Thymus (tissue), 11 donors: ENCODE measurements at regions not wholly inside any gene's neighbourhood (a gene's known extent, or its start where the extent isn't known, plus 50 kb on each side); places are given as distances from the start of the nearest gene placed in this dataset.

Experiments used
- DNase-seq, 9 donors: peaks; one replicate each; pipeline ENCODE4 v3.0.0-alpha.2; 2013; ENCODE audit warnings: low spot score in 9 of 9, low read depth in 6 of 9, missing footprints in 1 of 9
- H3K27ac ChIP-seq, 2 donors: one replicate each; pipeline ENCODE4 v1.5.1; 2013; ENCODE audit warnings: control low read depth in 1 of 2, low read depth in 1 of 2, low read length in 1 of 2, mild to moderate bottlenecking in 1 of 2, moderate library complexity in 1 of 2
- H3K27me3 ChIP-seq, 2 donors: one replicate each; pipeline ENCODE4 v1.5.1; 2013; ENCODE audit warnings: low read length in 1 of 2; ENCODE audit not compliant: control insufficient read depth in 2 of 2, insufficient read depth in 1 of 2
- H3K36me3 ChIP-seq, 2 donors: one replicate each; pipeline ENCODE4 v1.5.1; 2013; ENCODE audit warnings: low read length in 1 of 2, mild to moderate bottlenecking in 1 of 2, moderate library complexity in 1 of 2; ENCODE audit not compliant: control insufficient read depth in 2 of 2, insufficient read depth in 2 of 2
- H3K4me1 ChIP-seq, 2 donors: one replicate each; pipeline ENCODE4 v1.5.1; 2013; ENCODE audit warnings: low read length in 2 of 2; ENCODE audit not compliant: control insufficient read depth in 2 of 2, insufficient read depth in 2 of 2
- H3K4me3 ChIP-seq, 2 donors: one replicate each; pipeline ENCODE4 v1.5.1; 2013; ENCODE audit warnings: low read length in 2 of 2, control low read depth in 1 of 2, mild to moderate bottlenecking in 1 of 2
- H3K9me3 ChIP-seq, 2 donors: one replicate each; pipeline ENCODE4 v1.5.1; 2013; ENCODE audit warnings: low read length in 1 of 2, mild to moderate bottlenecking in 1 of 2; ENCODE audit not compliant: control insufficient read depth in 2 of 2, insufficient read depth in 1 of 2
- WGBS: extraction: QIAGEN DNeasy Blood & Tissue Kit; methylation state at CpG from one replicate; pipeline ENCODE4 v1.1.7; 2013; 5-methylcytosine and 5-hydroxymethylcytosine counted together
- donor health status: healthy.

DNA sequence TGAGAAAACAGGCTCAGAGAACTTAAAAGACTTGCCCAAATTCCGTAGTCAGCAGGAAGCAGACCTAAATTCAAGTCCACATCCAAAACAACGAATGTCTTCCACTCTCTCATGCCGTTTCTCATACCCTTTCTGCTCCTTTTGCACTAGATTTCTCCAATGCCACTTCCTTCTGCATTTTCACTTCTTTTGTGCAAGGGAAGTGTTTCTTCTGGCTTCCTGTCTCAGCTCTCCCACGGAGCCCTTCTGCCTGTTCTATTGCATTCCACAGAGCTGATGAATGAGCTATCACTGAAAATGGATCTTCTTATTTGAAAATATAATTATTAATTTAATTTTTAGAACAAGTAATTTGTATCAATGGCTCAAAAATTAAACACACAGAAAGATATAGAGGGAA lies 56.1 kb upstream of the STK24 start:
- H3K9me3 ChIP-seq = no peaks in the 10 kb centered on the region
- H3K27ac ChIP-seq = no peak overlapping the region
- no peaks in the 10 kb centered on the region for H3K4me1 ChIP-seq
- no peaks in the 10 kb centered on the region for H3K27me3 ChIP-seq
- WGBS = 11% methylated on average over 4 of the region's 4 CpGs
- no peak overlapping the region for H3K4me3 ChIP-seq
- peak in 1 of 9 donors; percentile 8 for DNase-seq
- no peaks in the 10 kb centered on the region for H3K36me3 ChIP-seq

GRCh38 chr13:98629055-98629454 lies 52.1 kb upstream of the STK24 start:
- no peak overlapping the region for H3K4me3 ChIP-seq
- WGBS = 98% methylated on average over 3 of the region's 3 CpGs
- DNase-seq = no peak
- H3K9me3 ChIP-seq = no peaks in the 10 kb centered on the region
- H3K27me3 ChIP-seq = no peaks in the 10 kb centered on the region
- no peak overlapping the region for H3K27ac ChIP-seq
- H3K36me3 ChIP-seq = no peaks in the 10 kb centered on the region
- no peaks in the 10 kb centered on the region for H3K4me1 ChIP-seq
